RWPE2 (cell line): ENCODE measurements at regions not wholly inside any gene's neighbourhood (a gene's known extent, or its start where the extent isn't known, plus 50 kb on each side); places are given as distances from the start of the nearest gene placed in this dataset.
A peak's percentile ranks its signal among the peaks of the same experiment; 100 is the strongest.

Source experiments
- ATAC-seq: fragments of 200-7000 bp; cut with Tn5 transposase; 3 replicates; pipeline ENCODE4 v1.9.1; 2021; ENCODE audit warnings: low read depth
- DNase-seq: peaks from one replicate; pipeline ENCODE4 v3.0.0-alpha.2; 2020; ENCODE audit warnings: low spot score
- H3K27ac ChIP-seq: fragments of 450-650 bp; 2 replicates; pipeline ENCODE4 v1.5.1; 2017; ENCODE audit warnings: mild to moderate bottlenecking; ENCODE audit not compliant: poor library complexity, severe bottlenecking
- H3K27me3 ChIP-seq: fragments of 250-450 bp; sonication (Bioruptor Pico); 2 replicates; pipeline ENCODE4 v1.5.1; 2021; ENCODE audit warnings: mild to moderate bottlenecking, moderate library complexity; ENCODE audit not compliant: insufficient read depth, poor library complexity, severe bottlenecking
- H3K36me3 ChIP-seq: fragments of 250-450 bp; sonication (Bioruptor Pico); 2 replicates; pipeline ENCODE4 v1.5.1; 2020; ENCODE audit warnings: low read depth, mild to moderate bottlenecking, moderate library complexity
- H3K4me1 ChIP-seq: fragments of 250-450 bp; sonication (Bioruptor Pico); 2 replicates; pipeline ENCODE4 v1.5.1; 2021; ENCODE audit warnings: mild to moderate bottlenecking, moderate library complexity; ENCODE audit not compliant: insufficient read depth, poor library complexity, severe bottlenecking
- H3K4me3 ChIP-seq: fragments of 250-450 bp; sonication (Bioruptor Pico); 2 replicates; pipeline ENCODE4 v1.5.1; 2021; ENCODE audit warnings: mild to moderate bottlenecking, moderate library complexity; ENCODE audit not compliant: severe bottlenecking
- H3K9me3 ChIP-seq: fragments of 250-450 bp; sonication (Bioruptor Pico); 2 replicates; pipeline ENCODE4 v1.5.1; 2021; ENCODE audit warnings: mild to moderate bottlenecking, moderate library complexity; ENCODE audit not compliant: severe bottlenecking
- CTCF ChIP-seq: fragments of 450-650 bp; IDR thresholded peaks from one replicate; pipeline ENCODE4 v1.5.1; 2017; ENCODE audit warnings: mild to moderate bottlenecking, moderate library complexity; ENCODE audit not compliant: poor library complexity, severe bottlenecking

DNA sequence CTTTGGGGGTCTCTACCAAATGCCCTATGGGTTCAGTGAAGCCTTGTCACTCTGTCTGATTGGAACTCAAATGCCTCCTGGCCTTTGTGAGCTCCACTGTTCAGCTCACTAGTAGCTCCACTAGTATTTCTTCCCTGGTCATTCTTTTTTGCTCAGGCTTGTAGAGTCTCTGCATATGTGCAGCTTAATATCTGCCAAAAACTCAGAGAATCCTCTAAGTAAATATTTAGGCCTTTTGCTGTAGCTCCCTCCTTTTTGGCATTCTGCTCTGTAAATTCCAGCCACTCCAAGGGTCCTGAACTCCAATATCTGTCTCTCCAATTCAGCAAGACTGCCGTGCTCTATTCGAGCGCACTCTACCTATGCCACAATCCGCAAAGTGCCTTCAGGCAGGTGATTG lies 146.5 kb downstream of the MAIP1 start:
- TF ChIP-seq CTCF, result no peak
- Histone ChIP-seq H3K27me3 (no peaks in the 10 kb centered on the region), H3K4me1 (no peaks in the 10 kb centered on the region), H3K27ac (no peak overlapping the region), H3K4me3 (no peak overlapping the region), H3K9me3 (no peaks in the 10 kb centered on the region), H3K36me3 (no peaks in the 10 kb centered on the region)
- ATAC-seq (no peak), DNase-seq (no peak)

DNA sequence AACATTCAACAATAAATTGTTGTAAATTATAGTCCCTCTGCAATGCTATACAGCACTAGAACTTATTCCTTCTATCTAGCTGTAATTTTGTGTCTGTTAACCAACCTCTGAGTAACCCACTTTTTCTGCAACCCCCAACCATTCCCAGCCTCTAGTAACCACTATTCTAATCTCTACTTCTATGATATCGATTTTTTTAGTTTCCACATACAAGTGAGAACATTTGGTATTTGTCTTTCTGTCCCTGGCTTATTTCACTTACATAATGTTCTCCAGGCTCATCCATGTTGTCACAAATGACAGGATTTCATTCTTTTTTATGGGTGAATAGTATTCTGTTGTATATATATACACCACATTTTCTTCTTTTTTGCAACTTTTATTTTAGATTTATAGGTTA lies 147.6 kb downstream of the MAIP1 start:
- no peak overlapping the region for H3K4me3 ChIP-seq
- no peaks in the 10 kb centered on the region for H3K27me3 ChIP-seq
- no peaks in the 10 kb centered on the region for H3K36me3 ChIP-seq
- no peak for TF ChIP-seq CTCF
- H3K4me1 ChIP-seq, result no peaks in the 10 kb centered on the region
- DNase-seq (no peak), ATAC-seq (no peak)
- H3K9me3 ChIP-seq, result no peaks in the 10 kb centered on the region
- H3K27ac ChIP-seq, result no peak overlapping the region

DNA sequence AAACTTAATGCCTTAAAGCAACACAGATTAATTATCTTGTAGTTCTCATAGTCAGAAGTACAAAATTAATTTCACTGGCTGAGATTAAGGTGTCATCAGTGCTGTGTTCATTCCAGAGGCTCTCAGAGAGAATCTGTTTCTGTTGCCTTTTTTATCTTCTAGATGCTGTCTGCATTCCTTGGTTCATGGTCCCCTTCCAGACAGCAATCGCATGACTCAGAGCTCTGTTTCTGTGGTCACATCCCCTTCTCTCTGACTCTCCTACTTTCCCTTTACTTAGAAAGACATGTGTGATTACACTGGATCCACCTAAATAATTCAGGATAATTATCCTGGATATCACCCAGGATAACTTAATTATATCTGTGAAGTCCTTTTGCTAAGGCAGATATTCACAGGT lies 148.6 kb downstream of the MAIP1 start:
- Histone ChIP-seq H3K4me1 (no peaks in the 10 kb centered on the region), H3K36me3 (no peaks in the 10 kb centered on the region), H3K27me3 (no peaks in the 10 kb centered on the region), H3K9me3 (no peaks in the 10 kb centered on the region), H3K27ac (no peak overlapping the region), H3K4me3 (no peak overlapping the region)
- peak; percentile 29; the same call in 1 of the 3 replicates for ATAC-seq
- no peak for DNase-seq
- no peak for TF ChIP-seq CTCF

DNA sequence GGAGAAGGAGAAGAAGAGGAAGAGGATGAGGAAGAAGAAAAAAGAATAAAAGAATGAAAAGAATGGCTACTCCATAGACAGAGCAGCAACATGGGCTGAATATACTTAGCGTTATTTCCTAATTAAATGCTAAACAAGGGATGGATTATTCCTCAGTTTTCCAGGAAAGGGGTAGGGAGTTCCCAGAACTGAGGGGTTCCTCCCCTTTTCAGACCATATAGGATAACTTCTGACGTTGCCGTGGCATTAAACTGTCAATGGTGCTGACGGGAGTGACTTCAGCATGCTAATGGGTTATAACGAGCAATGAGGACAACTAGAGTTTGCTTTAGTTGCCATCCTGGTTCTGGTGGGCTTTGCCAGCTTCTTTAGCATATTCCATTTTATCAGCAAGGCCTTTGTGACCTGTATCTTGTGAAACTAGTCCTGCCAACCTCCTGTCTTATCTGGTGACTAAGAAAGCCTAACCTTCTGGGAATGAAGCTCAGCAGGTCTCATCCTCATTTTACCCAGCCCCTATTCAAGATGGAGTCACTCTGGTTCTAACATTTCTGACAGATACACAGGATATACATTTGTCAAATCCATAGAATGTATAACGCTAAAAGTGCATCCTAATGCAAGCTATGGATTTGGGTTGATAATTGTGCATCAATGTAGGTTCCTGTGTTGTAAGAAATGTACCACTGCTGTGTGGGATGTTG lies 152.3 kb downstream of the MAIP1 start:
- H3K36me3 ChIP-seq, result no peaks in the 10 kb centered on the region
- H3K9me3 ChIP-seq, result no peaks in the 10 kb centered on the region
- no peak overlapping the region for H3K4me3 ChIP-seq
- no peak overlapping the region for H3K27ac ChIP-seq
- DNase-seq, result no peak
- no peaks in the 10 kb centered on the region for H3K27me3 ChIP-seq
- no peak for ATAC-seq
- TF ChIP-seq CTCF, result no peak
- no peaks in the 10 kb centered on the region for H3K4me1 ChIP-seq

DNA sequence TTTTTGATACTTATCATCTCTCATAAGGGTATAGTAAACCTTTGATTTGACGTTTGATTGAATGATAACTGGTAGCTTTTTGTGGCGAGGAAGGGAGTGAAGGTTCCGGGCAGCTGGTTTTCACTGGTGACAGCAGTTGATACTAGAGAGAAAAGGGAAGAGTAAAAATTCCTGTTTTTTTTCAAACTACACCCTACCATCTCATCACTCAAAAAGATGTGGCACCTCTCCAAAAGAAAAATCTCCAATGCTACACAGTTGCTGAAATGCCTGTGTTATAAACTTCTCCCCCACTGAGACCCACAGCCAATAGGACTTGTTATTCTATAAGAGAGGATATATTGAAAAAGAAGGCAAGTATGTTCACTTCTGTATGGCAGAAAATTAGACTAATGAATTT lies 154.0 kb downstream of the MAIP1 start:
- TF ChIP-seq CTCF, result no peak
- H3K27me3 ChIP-seq, result no peaks in the 10 kb centered on the region
- ATAC-seq, result no peak
- no peaks in the 10 kb centered on the region for H3K36me3 ChIP-seq
- H3K4me3 ChIP-seq, result no peak overlapping the region
- no peaks in the 10 kb centered on the region for H3K4me1 ChIP-seq
- H3K9me3 ChIP-seq, result no peaks in the 10 kb centered on the region
- no peak overlapping the region for H3K27ac ChIP-seq
- DNase-seq, result no peak
